ENCODE measurements at regions not wholly inside any gene's neighbourhood (a gene's known extent, or its start where the extent isn't known, plus 50 kb on each side); places are given as distances from the start of the nearest gene placed in this dataset.

DNA sequence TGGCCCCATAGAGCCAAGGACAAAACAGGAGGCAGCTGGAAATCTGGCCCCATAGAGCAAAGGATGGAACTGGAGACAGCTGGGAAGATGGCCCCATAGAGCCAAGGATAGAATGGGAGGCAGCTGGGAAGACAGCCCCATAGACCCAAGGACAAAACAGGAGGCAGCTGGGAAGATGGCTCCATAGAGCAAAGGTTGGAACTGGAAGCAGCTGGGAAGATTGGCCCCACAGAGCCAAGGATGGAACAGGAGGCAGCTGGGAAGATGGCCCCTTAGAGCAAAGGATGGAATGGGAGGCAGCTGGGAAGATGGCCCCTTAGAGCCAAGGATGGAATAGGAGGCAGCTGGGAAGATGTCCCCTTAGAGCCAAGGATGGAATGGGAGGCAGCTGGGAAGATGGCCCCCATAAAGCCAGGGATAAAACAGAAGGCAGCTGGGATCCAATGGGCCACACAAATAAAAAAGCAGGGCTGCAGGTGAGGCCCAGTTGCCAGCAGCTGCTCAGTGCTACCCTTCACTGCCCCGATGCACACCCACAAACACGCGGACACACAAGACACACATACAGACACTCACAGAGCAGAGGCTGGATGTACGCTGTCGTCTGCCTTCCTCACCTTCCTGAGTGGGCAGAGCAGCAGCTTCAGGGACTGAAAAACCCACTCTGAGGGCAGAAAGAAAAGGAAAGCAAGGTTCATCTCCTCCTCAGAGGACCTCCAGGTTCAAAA is 505.4 kb upstream of the MYT1L start:
- no peaks in the 10 kb centered on the region for H3K36me3 ChIP-seq (replicated peaks in 1 of 2; ENCODE audit: control extremely low read depth in 1 of 2, control insufficient read depth in 1 of 2, extremely low read depth in 1 of 2, insufficient read depth in 2 of 2, low read length in 1 of 2)
- DNase-seq: no peak
- ChIA-PET CTCF (no interaction called here), POLR2A (no interaction called here)
- H3K79me2 ChIP-seq (ENCODE audit: control insufficient read depth, insufficient read depth, low read length): no peaks in the 10 kb centered on the region
- WGBS (ENCODE audit: insufficient coverage): 100% methylated on average over 4 of the region's 5 CpGs
- H3K4me2 ChIP-seq (replicated peaks; ENCODE audit: low read depth, low read length, poor library complexity, severe bottlenecking): no peak overlapping the region
- no peaks in the 10 kb centered on the region for H3K9me3 Mint-ChIP-seq (ENCODE audit: insufficient read depth)
- no peak overlapping the region for H3K4me3 ChIP-seq (ENCODE audit: control extremely low read depth in 1 of 5, extremely low read depth in 1 of 5, insufficient read depth in 1 of 5, low read depth in 2 of 5, low read length in 4 of 5)
- H2AFZ ChIP-seq (ENCODE audit: insufficient read depth, low read depth, low read length, poor library complexity, severe bottlenecking): no peak overlapping the region
- H3K27me3 Mint-ChIP-seq: no peaks in the 10 kb centered on the region
- no peaks in the 10 kb centered on the region for H3K4me1 ChIP-seq (ENCODE audit: control insufficient read depth in 2 of 2, insufficient read depth in 2 of 2, low read length in 2 of 2)
- no peaks in the 10 kb centered on the region for H4K20me1 ChIP-seq (ENCODE audit: control insufficient read depth, insufficient read depth, low read length, poor library complexity, severe bottlenecking)
- H3K27ac ChIP-seq (ENCODE audit: low read length in 2 of 2): no peak overlapping the region
- no peak for ATAC-seq (ENCODE audit: low read depth)
- H3K4me1 Mint-ChIP-seq: no peaks in the 10 kb centered on the region
- H3K27ac Mint-ChIP-seq: no peak overlapping the region
- H3K9me3 ChIP-seq (ENCODE audit: control extremely low read depth in 1 of 3, control insufficient read depth in 2 of 3, insufficient read depth in 1 of 3, low read length in 2 of 3): no peaks in the 10 kb centered on the region
- no peak overlapping the region for H3K9ac ChIP-seq (ENCODE audit: low read length)
- TF ChIP-seq, protein P1, sequence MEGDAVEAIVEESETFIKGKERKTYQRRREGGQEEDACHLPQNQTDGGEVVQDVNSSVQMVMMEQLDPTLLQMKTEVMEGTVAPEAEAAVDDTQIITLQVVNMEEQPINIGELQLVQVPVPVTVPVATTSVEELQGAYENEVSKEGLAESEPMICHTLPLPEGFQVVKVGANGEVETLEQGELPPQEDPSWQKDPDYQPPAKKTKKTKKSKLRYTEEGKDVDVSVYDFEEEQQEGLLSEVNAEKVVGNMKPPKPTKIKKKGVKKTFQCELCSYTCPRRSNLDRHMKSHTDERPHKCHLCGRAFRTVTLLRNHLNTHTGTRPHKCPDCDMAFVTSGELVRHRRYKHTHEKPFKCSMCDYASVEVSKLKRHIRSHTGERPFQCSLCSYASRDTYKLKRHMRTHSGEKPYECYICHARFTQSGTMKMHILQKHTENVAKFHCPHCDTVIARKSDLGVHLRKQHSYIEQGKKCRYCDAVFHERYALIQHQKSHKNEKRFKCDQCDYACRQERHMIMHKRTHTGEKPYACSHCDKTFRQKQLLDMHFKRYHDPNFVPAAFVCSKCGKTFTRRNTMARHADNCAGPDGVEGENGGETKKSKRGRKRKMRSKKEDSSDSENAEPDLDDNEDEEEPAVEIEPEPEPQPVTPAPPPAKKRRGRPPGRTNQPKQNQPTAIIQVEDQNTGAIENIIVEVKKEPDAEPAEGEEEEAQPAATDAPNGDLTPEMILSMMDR (IDR thresholded peaks at IDR 0.05): no peak
- no peak for TF ChIP-seq EZH2 (IDR thresholded peaks at IDR 0.05; ENCODE audit: borderline replicate concordance, insufficient read depth, low read depth, low read length, poor library complexity, severe bottlenecking)
- intact Hi-C loops (cut with micrococcal nuclease): no loop called here
- peaks cover 0 to 10% (median 0%) of the 10 kb centered on the region in 4 experiments for H3K27me3 ChIP-seq (replicated peaks in 1 of 4; ENCODE audit: control extremely low read depth in 1 of 4, control insufficient read depth in 3 of 4, insufficient read depth in 4 of 4, low read length in 3 of 4)
- no peak overlapping the region for H3K4me3 Mint-ChIP-seq

DNA sequence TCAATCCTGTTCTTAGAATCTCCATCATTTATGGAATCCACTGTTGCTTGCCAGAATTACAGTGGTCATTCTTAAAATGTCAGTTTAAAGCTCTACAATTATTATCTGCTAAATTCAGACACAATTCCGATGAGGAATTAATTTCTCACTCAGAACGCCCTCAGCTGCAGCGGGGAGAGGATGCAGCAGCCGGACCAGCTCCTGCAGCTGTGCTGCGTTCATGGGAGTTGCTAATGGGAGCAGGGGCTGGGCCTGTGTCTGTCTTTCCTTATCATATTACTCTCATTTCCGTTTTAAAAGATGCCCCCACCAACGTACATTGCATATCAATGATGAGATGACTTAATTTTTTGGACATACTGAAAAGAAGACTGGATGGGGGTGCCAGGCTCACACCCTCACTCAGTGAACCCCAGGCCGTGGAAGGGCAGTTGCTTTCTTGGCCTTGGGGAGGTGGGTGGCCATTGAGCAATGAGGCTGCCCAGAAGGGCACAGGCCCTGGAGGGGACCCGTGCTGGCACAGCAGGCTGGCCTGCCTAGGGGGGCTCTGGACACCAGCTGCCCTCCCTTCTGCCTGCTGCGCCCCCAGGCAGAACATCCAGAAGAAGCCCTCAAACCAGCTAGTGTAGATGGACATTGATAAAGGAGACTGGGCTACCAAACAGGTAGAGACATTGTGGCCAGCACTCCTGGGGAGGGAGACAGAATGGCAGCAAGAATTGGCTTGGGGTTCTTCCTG is 503.6 kb upstream of the MYT1L start:
- H3K79me2 ChIP-seq (ENCODE audit: control insufficient read depth, insufficient read depth, low read length): no peaks in the 10 kb centered on the region
- 96% methylated on average over 7 of the region's 10 CpGs for WGBS (ENCODE audit: insufficient coverage)
- POLR2A ChIA-PET: no interaction called here
- ATAC-seq (ENCODE audit: low read depth) (no peak), DNase-seq (no peak)
- no peak overlapping the region for H3K4me2 ChIP-seq (replicated peaks; ENCODE audit: low read depth, low read length, poor library complexity, severe bottlenecking)
- intact Hi-C loops (cut with micrococcal nuclease): no loop called here
- TF ChIP-seq EZH2 (IDR thresholded peaks at IDR 0.05; ENCODE audit: borderline replicate concordance, insufficient read depth, low read depth, low read length, poor library complexity, severe bottlenecking): no peak
- TF ChIP-seq, protein P1 (IDR thresholded peaks at IDR 0.05): no peak
- no peak overlapping the region for H3K9ac ChIP-seq (ENCODE audit: low read length)
- CTCF ChIA-PET: no interaction called here
- no peaks in the 10 kb centered on the region for H4K20me1 ChIP-seq (ENCODE audit: control insufficient read depth, insufficient read depth, low read length, poor library complexity, severe bottlenecking)
- H2AFZ ChIP-seq (ENCODE audit: insufficient read depth, low read depth, low read length, poor library complexity, severe bottlenecking): no peak overlapping the region
- no peaks in the 10 kb centered on the region for H3K36me3 ChIP-seq (replicated peaks in 1 of 2; ENCODE audit: control extremely low read depth in 1 of 2, control insufficient read depth in 1 of 2, extremely low read depth in 1 of 2, insufficient read depth in 2 of 2, low read length in 1 of 2)
- H3K4me1 ChIP-seq (ENCODE audit: control insufficient read depth in 2 of 2, insufficient read depth in 2 of 2, low read length in 2 of 2): no peaks in the 10 kb centered on the region
- peaks cover 0 to 2% (median 0%) of the 10 kb centered on the region in 3 donors for H3K9me3 ChIP-seq (ENCODE audit: control extremely low read depth in 1 of 3, control insufficient read depth in 2 of 3, insufficient read depth in 1 of 3, low read length in 2 of 3)
- Mint-ChIP-seq H3K27ac (no peak overlapping the region), H3K4me1 (no peaks in the 10 kb centered on the region), H3K9me3 (ENCODE audit: insufficient read depth) (no peaks in the 10 kb centered on the region), H3K27me3 (peaks cover 3% of the 10 kb centered on the region), H3K4me3 (no peak overlapping the region)
- peaks cover 0 to 10% (median 0%) of the 10 kb centered on the region in 4 experiments for H3K27me3 ChIP-seq (replicated peaks in 1 of 4; ENCODE audit: control extremely low read depth in 1 of 4, control insufficient read depth in 3 of 4, insufficient read depth in 4 of 4, low read length in 3 of 4)
- no peak overlapping the region for H3K4me3 ChIP-seq (ENCODE audit: control extremely low read depth in 1 of 5, extremely low read depth in 1 of 5, insufficient read depth in 1 of 5, low read depth in 2 of 5, low read length in 4 of 5)
- H3K27ac ChIP-seq (ENCODE audit: low read length in 2 of 2): no peak overlapping the region
